Psoas muscle (tissue), 7 donors: ENCODE measurements at regions not wholly inside any gene's neighbourhood (a gene's known extent, or its start where the extent isn't known, plus 50 kb on each side); places are given as distances from the start of the nearest gene placed in this dataset.

ENCODE experiments used
- ATAC-seq, 4 donors: fragments of 200-7000 bp; cut with Tn5 transposase; one replicate each; pipeline ENCODE4 v1.9.1; 2020; ENCODE audit warnings: moderate library complexity in 3 of 4, mild to moderate bottlenecking in 2 of 4
- DNase-seq, 2 donors: peaks; one replicate each; pipeline ENCODE4 v3.0.0-alpha.2; 2020
- H3K27ac ChIP-seq: fragments of 200-600 bp; one replicate; pipeline ENCODE4 v1.8.0; 2022
- H3K27me3 ChIP-seq, 3 donors: fragments of 200-600 bp in 1 of 3; one replicate each; pipeline versions ENCODE4 v1.6.1 to v1.8.0; 2013 to 2022; ENCODE audit warnings: low read length in 2 of 3, mild to moderate bottlenecking in 2 of 3, moderate library complexity in 1 of 3; ENCODE audit not compliant: insufficient read depth in 3 of 3
- H3K36me3 ChIP-seq, 2 donors: fragments of 200-600 bp in 1 of 2; one replicate each; pipeline versions ENCODE4 v1.6.1 to v1.8.0; 2013 to 2022; ENCODE audit warnings: low read depth in 1 of 2, mild to moderate bottlenecking in 1 of 2, moderate library complexity in 1 of 2; ENCODE audit not compliant: insufficient read depth in 1 of 2
- H3K4me1 ChIP-seq: fragments of 200-600 bp; one replicate; pipeline ENCODE4 v1.8.0; 2022
- H3K4me3 ChIP-seq: fragments of 200-600 bp; one replicate; pipeline ENCODE4 v1.8.0; 2022; ENCODE audit warnings: mild to moderate bottlenecking
- H3K9me3 ChIP-seq: fragments of 200-600 bp; one replicate; pipeline ENCODE4 v1.8.0; 2022
- WGBS, 3 donors: extraction: QIAGEN DNeasy Blood & Tissue Kit; methylation state at CpG; one replicate each; pipeline versions ENCODE4 v1.1.6 to v1.1.7; 2013; 5-methylcytosine and 5-hydroxymethylcytosine counted together
- intact Hi-C, 2 donors: fragments of 100-400 bp; cut with DNase I; formaldehyde crosslinking; loops; one replicate each; pipeline versions ENCODE4 v1.11.0 to v1.14.2; 2022
- TF ChIP-seq, protein P1 (sequence below): fragments of 200-600 bp; IDR thresholded peaks from one replicate; pipeline ENCODE4 v1.8.0; 2022; ENCODE audit warnings: antibody characterized with exemption
- donor health status: healthy with polysubstance abuse.
- donor health status: DM: no; HTN: no; CAD: no; lungs with moderate emphysema.
- donor health status: Bipolar disorder and iron deficiency.
- donor health status: healthy.
- donor health status: DM: yes; HTN: yes; CAD: no.
- donor health status: DM: no; HTN: no; CAD: no.
- donor health status: DM: yes; HTN: yes; CAD: no.

DNA sequence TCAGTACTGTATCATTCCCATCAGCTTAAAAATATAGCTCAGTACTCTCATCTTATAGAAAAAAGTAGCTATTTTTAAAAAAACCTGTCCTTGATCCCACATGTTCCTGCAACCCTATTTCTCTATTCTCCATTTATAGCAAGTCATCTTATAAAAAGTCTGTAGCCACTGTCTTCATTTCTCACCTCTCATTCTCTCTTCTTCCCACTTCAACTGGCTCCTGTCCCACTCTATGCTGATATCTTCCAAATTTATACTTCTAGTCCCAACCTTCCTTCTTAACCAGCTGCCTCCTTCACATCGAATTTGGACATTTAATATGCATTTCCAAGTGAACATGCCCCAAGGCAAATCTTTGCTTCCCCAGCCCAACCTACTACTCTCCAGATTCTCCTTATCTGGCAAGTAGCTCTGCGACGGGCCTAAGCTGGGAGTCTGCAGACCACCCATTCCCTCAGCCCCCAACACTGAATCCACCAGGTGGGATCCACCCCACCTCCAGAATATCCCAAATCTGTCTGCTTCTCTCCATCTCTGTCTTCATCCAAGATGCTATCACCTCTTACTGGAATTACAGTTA lies 52.0 kb upstream of the TANC2 start:
- Histone ChIP-seq H3K36me3 (no peaks in the 10 kb centered on the region), H3K4me3 (no peak overlapping the region), H3K27me3 (no peaks in the 10 kb centered on the region), H3K9me3 (no peaks in the 10 kb centered on the region), H3K27ac (no peak overlapping the region), H3K4me1 (no peaks in the 10 kb centered on the region)
- WGBS, 3 donors = 77 to 79% (median 78%) methylated on average over 3 of the region's 3 CpGs
- ATAC-seq (no peak), DNase-seq (no peak)
- intact Hi-C loops = no loop called here
- TF ChIP-seq, protein P1, sequence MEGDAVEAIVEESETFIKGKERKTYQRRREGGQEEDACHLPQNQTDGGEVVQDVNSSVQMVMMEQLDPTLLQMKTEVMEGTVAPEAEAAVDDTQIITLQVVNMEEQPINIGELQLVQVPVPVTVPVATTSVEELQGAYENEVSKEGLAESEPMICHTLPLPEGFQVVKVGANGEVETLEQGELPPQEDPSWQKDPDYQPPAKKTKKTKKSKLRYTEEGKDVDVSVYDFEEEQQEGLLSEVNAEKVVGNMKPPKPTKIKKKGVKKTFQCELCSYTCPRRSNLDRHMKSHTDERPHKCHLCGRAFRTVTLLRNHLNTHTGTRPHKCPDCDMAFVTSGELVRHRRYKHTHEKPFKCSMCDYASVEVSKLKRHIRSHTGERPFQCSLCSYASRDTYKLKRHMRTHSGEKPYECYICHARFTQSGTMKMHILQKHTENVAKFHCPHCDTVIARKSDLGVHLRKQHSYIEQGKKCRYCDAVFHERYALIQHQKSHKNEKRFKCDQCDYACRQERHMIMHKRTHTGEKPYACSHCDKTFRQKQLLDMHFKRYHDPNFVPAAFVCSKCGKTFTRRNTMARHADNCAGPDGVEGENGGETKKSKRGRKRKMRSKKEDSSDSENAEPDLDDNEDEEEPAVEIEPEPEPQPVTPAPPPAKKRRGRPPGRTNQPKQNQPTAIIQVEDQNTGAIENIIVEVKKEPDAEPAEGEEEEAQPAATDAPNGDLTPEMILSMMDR = no peak

DNA sequence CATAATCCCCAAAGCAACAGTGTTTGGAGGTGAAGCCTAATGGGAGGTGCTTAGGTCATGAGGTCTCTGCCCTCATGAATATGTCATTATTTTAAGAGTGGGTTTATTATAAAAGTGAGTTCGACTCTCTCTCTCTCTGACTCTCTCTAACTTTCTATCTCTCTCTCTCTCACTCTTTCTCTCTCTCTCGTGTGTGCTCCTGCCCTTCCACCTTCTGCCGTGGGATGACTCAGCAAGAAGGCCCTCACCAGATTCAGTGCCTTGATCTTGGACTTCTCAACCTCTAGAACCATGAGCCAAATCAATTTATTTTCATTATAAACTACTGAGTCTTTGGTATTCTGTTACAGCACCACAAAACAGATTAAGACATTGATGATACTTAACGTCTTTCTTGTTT lies 53.7 kb upstream of the TANC2 start:
- intact Hi-C loops = no loop called here
- Histone ChIP-seq H3K4me3 (no peak overlapping the region), H3K27me3 (no peaks in the 10 kb centered on the region), H3K36me3 (no peaks in the 10 kb centered on the region), H3K9me3 (no peaks in the 10 kb centered on the region), H3K27ac (no peak overlapping the region), H3K4me1 (no peaks in the 10 kb centered on the region)
- no peak for ATAC-seq
- 92 to 98% (median 94%) methylated on average over 4 of the region's 4 CpGs for WGBS, 3 donors
- TF ChIP-seq, protein P1 = no peak
- DNase-seq = no peak

DNA sequence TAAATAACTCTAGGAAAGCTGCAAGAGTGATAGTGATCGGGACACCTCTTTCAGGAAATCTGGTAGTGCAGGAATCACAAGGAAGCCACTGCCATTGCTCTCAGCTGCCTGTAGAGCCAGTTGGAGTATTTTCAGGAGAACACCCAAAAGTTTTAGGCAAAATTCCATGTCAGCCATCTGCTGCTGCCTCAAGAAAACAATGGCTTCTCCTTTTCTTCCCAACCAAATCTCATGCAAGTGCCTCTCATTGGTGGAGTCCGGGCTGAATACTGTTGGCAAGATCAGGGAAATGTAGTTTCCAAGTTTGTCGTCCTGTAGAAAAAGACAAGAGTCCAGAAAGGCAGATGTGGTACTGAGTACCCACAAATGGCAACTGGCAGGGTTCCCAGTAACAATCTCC lies 54.9 kb upstream of the TANC2 start:
- WGBS, 3 donors = 22 to 31% (median 23%) methylated on average over 3 of the region's 3 CpGs
- Histone ChIP-seq H3K4me3 (no peak overlapping the region), H3K4me1 (no peaks in the 10 kb centered on the region), H3K27me3 (no peaks in the 10 kb centered on the region), H3K9me3 (no peaks in the 10 kb centered on the region), H3K36me3 (no peaks in the 10 kb centered on the region), H3K27ac (no peak overlapping the region)
- intact Hi-C loops = no loop called here
- TF ChIP-seq, protein P1 = no peak
- no peak for ATAC-seq
- no peak for DNase-seq

DNA sequence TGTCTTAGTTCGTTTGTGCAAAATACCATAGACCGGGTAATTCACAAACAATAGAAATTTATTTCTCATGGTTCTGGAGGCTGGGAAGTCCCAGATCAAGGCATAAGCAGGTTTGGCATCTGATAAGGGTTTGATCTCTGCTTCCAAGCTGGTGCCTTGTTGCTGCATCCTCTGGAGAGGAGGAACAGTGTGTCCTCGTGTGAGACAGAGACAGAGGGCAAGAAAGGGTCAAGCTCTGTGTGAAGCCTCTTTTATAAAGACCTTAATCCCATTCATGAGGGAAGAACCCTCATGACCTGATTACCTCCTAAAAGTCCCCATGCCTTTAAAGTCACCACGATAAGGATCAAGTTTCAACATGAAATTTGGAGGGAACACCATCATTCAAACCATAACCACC lies 55.8 kb upstream of the TANC2 start:
- H3K27me3 ChIP-seq = no peaks in the 10 kb centered on the region
- ATAC-seq (no peak), DNase-seq (no peak)
- no peaks in the 10 kb centered on the region for H3K36me3 ChIP-seq
- TF ChIP-seq, protein P1 = no peak
- H3K27ac ChIP-seq = no peak overlapping the region
- no peaks in the 10 kb centered on the region for H3K4me1 ChIP-seq
- no peaks in the 10 kb centered on the region for H3K9me3 ChIP-seq
- WGBS, 3 donors = 46 to 70% (median 48%) methylated on average over 4 of the region's 4 CpGs
- H3K4me3 ChIP-seq = no peak overlapping the region
- intact Hi-C loops = no loop called here

DNA sequence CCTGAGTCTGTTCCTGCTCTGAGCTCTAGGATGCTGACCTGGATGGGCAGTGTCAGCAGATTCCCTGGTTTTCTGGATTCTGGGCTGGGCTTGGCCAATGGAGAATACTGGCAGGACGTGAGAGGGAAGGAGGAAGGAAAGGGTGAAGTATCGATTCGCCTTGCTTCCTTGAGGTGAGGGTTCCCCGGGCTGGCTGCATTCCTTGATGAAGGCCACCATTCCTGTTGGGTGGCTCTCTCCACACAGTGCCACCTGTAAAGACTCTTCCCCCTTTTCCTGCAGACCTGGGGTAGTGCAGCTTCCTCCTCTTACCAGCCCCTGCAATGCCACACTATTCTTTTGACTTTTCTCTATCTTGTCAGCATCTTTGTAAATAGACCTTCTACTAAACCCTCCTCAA lies 58.1 kb upstream of the TANC2 start:
- H3K27ac ChIP-seq = no peak overlapping the region
- H3K4me1 ChIP-seq = no peaks in the 10 kb centered on the region
- H3K9me3 ChIP-seq = no peaks in the 10 kb centered on the region
- no peak overlapping the region for H3K4me3 ChIP-seq
- H3K36me3 ChIP-seq = no peaks in the 10 kb centered on the region
- H3K27me3 ChIP-seq = no peaks in the 10 kb centered on the region
- ATAC-seq = no peak
- DNase-seq = no peak
- WGBS, 3 donors = 64 to 79% (median 66%) methylated on average over 4 of the region's 4 CpGs
- intact Hi-C loops = no loop called here
- TF ChIP-seq, protein P1 = no peak
